ENCODE measurements at regions not wholly inside any gene's neighbourhood (a gene's known extent, or its start where the extent isn't known, plus 50 kb on each side); places are given as distances from the start of the nearest gene placed in this dataset.
"Not testable (repeated sequence)": the region's sequence is repeated elsewhere in the genome, so short reads cannot be mapped to it uniquely, and the experiment has no call there.

DNA sequence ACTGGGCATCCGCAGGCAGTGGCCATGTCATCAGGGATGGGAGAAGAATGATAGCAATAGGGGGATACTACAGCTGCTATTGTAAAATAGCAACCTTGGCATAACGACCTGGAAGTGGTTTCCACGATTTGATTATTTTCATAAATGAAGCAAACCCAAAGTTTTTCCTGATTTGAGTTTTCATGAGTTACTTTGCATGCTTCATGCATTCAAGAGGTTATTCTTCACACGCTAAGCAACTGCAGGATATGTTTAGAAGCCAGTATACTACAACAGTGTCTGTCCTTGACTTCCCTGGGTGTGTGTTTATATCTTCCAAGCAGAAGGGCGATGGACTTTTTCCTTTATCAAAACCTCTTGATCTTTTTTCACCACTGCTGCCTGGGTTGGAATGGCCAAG, 281.1 kb upstream of the DUSP10 start:
- CTCF ChIA-PET, result interaction anchor here (0.7 kb wide), 1 partner anchor 61 kb away, joined by 5 read pairs; no protein-coding TSS in a partner anchor
- POLR2A ChIA-PET, result no interaction called here

- CTCF ChIA-PET, result no interaction called here
Measured at GRCh38 chr1:222021129-222021528, 279.2 kb upstream of the DUSP10 start.

DNA sequence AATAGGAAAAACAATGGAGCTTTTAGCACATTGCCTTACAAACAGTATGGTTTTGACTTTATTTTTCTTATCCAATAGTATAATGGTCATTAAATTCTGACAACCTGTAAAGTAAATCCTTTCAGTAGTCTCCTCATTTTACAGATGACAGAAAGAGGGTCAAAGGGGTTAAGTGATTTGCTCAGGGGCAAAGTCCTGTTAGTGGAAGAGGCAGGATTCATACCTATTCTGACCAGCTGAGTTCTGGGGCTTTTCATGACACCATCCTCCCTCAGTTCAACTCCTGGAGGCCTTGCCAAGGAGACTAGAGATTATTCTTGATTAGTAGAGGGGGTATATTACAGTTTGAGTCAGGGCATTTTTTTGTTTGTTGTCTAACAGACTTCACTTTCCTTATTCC, 278.7 kb upstream of the DUSP10 start:
- CTCF ChIA-PET, result no interaction called here
- POLR2A ChIA-PET, result no interaction called here

More at GRCh38 chr1:222021129-222021528, 279.2 kb upstream of the DUSP10 start:
- POLR2A ChIA-PET, result no interaction called here

- POLR2A ChIA-PET, result no interaction called here
- CTCF ChIA-PET, result no interaction called here
Measured at GRCh38 chr1:222019029-222019428, 277.1 kb upstream of the DUSP10 start.

DNA sequence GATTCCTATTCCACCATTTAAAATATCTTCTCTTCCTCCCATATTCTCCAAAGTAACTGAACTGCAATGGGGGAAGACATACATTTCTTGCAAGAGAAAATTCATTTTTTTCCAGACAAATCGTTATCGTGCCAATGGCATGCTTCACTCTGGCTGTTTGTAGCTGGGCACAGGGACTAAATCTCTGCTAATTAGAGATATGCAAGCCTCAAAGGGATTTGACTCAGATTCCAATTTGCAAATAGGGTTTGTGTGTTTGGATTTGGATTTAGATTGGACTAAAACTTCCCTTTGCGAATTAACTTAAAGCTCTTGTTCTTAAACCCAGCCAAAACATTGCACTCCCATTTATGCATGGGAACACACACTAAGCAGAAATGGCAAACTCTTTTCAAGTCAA, 276.2 kb upstream of the DUSP10 start:
- CTCF ChIA-PET, result no interaction called here
- POLR2A ChIA-PET, result interaction anchor here (0.5 kb wide), 1 partner anchor 9 kb away, joined by 3 read pairs; no protein-coding TSS in a partner anchor

- ChIA-PET CTCF (no interaction called here), POLR2A (no interaction called here)
Measured at GRCh38 chr1:222015686-222016085, 273.8 kb upstream of the DUSP10 start.

- CTCF ChIA-PET, result no interaction called here
- POLR2A ChIA-PET, result no interaction called here
Measured at GRCh38 chr1:222014001-222014400, 272.1 kb upstream of the DUSP10 start.

- POLR2A ChIA-PET, result no interaction called here
- CTCF ChIA-PET, result no interaction called here
Measured at GRCh38 chr1:222012816-222013215, 270.9 kb upstream of the DUSP10 start.

DNA sequence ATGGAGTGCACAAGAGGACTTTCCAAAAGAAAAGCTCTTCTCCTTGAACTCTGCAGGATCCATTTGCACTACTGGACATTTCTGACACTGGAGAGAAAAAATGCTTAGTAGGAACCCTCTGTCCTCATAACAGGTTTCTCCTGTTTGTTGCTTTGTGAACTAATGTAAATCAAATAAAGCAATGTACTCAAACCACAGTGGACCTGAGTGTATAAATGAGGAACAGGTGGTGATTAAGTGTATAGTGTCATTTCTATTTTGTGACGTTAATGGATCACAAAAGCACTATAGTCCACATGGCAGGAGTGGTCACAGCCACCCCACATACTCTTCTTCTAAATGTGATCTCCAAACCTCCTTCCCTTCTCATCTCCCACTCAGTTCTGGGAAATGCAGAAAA, 268.4 kb upstream of the DUSP10 start:
- POLR2A ChIA-PET, result no interaction called here
- CTCF ChIA-PET, result no interaction called here

DNA sequence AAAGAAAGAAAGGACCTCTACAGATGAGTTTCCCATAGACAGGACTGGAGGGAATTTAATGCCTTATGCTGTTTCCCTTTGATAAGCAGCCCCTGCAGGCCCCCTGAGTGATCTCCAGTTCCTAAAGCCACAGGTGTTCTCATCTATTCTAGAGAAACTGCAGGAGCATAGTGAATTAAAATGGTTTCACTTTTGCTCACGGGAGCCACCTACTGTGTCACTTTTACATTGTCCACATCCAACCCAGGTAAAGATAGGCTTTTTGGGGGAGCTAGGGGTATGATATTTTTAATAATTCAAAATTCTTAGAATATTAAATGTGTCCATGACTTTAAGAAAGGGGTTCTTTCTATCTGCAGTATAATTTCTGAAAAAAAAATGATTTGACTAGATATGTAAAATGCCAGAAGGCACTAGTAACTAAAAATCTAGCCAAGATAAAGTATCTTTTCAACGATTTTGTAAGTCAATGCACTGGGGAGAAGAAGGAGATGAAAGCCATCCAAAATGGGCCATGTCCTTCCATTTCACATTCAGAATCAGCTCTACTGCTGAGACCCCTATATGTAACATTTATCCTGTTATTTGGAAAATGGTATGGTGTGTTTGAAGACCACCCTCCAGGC, 267.3 kb upstream of the DUSP10 start:
- ChIA-PET POLR2A (interaction anchor here (0.6 kb wide), 1 partner anchor 9 kb away, joined by 3 read pairs; no protein-coding TSS in a partner anchor), CTCF (interaction anchor here (0.9 to 1.0 kb wide), 2 partner anchors 268 to 297 kb away, joined by 3 to 4 read pairs; no protein-coding TSS in a partner anchor)

- CTCF ChIA-PET, result interaction anchor here (0.7 kb wide), 2 partner anchors 136 to 413 kb away, joined by 3 read pairs; no protein-coding TSS in a partner anchor
- POLR2A ChIA-PET, result no interaction called here
Measured at GRCh38 chr1:222006715-222007114, 264.8 kb upstream of the DUSP10 start.

DNA sequence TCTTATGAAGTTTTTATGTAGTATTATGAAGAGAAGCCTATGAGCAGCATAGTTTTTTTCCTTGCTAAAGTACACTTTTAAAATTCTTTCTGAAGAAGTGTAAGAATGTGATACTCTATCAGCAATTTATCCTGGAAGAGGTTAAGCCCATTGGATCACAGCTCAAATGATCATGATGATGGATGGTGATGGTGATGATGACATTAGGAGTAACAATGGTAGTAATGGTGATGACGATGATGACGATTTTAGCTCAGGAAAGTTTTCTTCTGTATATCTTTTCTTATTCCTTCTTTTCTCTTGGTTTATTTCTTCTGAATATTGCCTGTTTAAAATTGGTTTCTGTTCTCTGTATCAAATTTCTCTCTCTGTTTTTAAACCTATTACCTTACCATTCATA, 262.9 kb upstream of the DUSP10 start:
- CTCF ChIA-PET, result no interaction called here
- POLR2A ChIA-PET, result no interaction called here

GRCh38 chr1:222004034-222004433, 262.1 kb upstream of the DUSP10 start:
- POLR2A ChIA-PET, result no interaction called here

GRCh38 chr1:222002503-222002902, 260.6 kb upstream of the DUSP10 start:
- POLR2A ChIA-PET, result no interaction called here
- CTCF ChIA-PET, result no interaction called here

More at GRCh38 chr1:222004034-222004433, 262.1 kb upstream of the DUSP10 start:
- CTCF ChIA-PET, result no interaction called here

GRCh38 chr1:222000131-222000530, 258.2 kb upstream of the DUSP10 start:
- POLR2A ChIA-PET, result no interaction called here
- CTCF ChIA-PET, result no interaction called here

DNA sequence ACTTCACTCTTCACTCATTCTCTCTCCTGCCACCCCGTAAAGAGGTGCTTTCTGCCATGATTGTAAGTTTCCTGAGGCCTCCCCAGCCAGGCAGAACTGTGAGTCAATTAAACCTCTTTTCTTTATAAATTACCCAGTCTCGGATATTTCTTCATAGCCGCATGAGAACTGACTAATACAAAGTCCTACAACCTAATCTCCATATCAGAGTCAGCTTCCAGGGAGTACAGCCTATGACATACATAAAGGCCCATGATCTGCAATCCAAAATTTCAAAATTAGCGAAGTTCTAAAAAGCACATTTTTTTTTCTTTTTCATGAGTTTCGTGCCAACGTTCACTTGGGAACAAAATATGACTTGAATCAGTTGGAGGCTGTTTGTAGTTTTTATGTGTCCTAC, 256.9 kb upstream of the DUSP10 start:
- ChIA-PET POLR2A (no interaction called here), CTCF (no interaction called here)

- ChIA-PET POLR2A (no interaction called here), CTCF (no interaction called here)
Measured at GRCh38 chr1:221998186-221998612, 256.3 kb upstream of the DUSP10 start.

- CTCF ChIA-PET, POLR2A ChIA-PET: not testable (repeated sequence)
Measured at GRCh38 chr1:221997012-221997411, 255.1 kb upstream of the DUSP10 start.

DNA sequence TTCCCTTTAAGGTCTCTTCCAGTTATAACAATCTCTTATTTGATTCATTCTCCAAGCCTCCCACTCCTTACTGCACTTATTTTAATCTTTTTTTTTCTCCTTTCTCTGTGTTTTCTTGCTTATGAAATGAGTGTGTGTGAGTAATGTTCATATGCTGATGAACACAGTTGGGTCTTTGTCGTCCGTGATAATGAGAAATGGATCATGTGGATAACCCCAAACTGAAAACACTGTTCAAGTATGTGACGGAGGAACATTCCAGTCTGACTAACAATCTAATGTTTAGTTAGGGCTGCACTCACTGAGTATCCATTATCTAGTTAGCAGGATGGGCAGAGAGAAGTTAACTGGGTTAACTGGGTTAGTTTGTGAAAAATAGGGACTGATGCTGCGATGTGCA, 253.1 kb upstream of the DUSP10 start:
- POLR2A ChIA-PET, result no interaction called here

GRCh38 chr1:221994274-221994698, 252.4 kb upstream of the DUSP10 start:
- ChIA-PET CTCF (interaction anchor here (0.9 kb wide), 1 partner anchor 14 kb away, joined by 3 read pairs; no protein-coding TSS in a partner anchor), POLR2A (interaction anchor here (0.7 kb wide), 1 partner anchor 217 kb away, joined by 3 read pairs; no protein-coding TSS in a partner anchor)

More for the DNA sequence above, 253.1 kb upstream of the DUSP10 start:
- CTCF ChIA-PET, result interaction anchor here (0.9 kb wide), 1 partner anchor 13 kb away, joined by 3 read pairs; no protein-coding TSS in a partner anchor

DNA sequence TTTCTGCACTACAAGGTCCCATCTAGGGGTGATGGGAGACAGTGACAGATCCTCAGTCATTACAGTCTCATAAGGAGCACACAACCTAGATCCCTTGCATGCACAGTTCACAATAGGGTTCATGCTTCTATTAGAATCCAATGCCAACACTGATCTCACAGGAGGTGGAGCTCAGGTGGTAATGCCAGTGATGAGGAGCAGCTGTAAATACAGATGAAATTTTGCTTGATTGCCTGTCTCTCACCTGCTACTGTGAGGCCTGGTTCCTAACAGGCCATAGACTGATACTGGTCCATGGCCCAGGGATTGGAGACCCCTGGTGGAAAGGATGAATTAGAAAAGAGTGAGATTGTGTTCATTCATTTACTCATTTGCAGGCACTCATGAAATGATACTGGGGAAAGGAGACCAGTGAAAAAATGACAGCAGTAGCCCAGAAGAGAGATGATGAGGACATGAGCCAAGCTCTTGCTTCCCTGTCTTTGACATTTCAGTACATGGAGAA, 251.6 kb upstream of the DUSP10 start:
- POLR2A ChIA-PET, result interaction anchor here (0.7 kb wide), 1 partner anchor 217 kb away, joined by 3 read pairs; no protein-coding TSS in a partner anchor
- CTCF ChIA-PET, result interaction anchor here (1.4 kb wide), 1 partner anchor 558 kb away, joined by 3 read pairs; no protein-coding TSS in a partner anchor

Measured in activated CD8-positive, alpha-beta memory T cell treated with anti-CD3 and anti-CD28 coated beads for 36 hours (primary cell).